MM.1S (cell line): ENCODE measurements at regions not wholly inside any gene's neighbourhood (a gene's known extent, or its start where the extent isn't known, plus 50 kb on each side); places are given as distances from the start of the nearest gene placed in this dataset.

Source experiments
- DNase-seq: peaks from one replicate; pipeline ENCODE4 v3.0.0-alpha.2; 2015
- H2AFZ ChIP-seq: fragments of 300-600 bp; sonication (generic); 2 replicates; pipeline ENCODE4 v1.6.0; 2016; ENCODE audit warnings: antibody characterized with exemption, low read length
- H3F3A ChIP-seq: fragments of 300-600 bp; sonication (generic); 2 replicates; pipeline ENCODE4 v1.6.1; 2016; ENCODE audit warnings: mild to moderate bottlenecking, antibody characterized with exemption, low read length, moderate library complexity, mixed read lengths; ENCODE audit not compliant: insufficient read depth
- H3K27ac ChIP-seq: fragments of 300-600 bp; sonication (generic); 2 replicates; pipeline ENCODE4 v1.5.1; 2016; ENCODE audit warnings: mild to moderate bottlenecking, low read length
- H3K27me3 ChIP-seq: fragments of 300-600 bp; sonication (generic); replicated peaks from 2 replicates; pipeline ENCODE4 v1.6.0; 2016; ENCODE audit warnings: low read length; ENCODE audit not compliant: insufficient read depth
- H3K36me3 ChIP-seq: fragments of 300-600 bp; sonication (generic); replicated peaks from 2 replicates; pipeline ENCODE4 v1.6.1; 2016; ENCODE audit warnings: mild to moderate bottlenecking, low read length, mixed read lengths; ENCODE audit not compliant: insufficient read depth
- H3K4me1 ChIP-seq: fragments of 300-600 bp; sonication (generic); 2 replicates; pipeline ENCODE4 v1.6.1; 2016; ENCODE audit warnings: low read length, mixed read lengths
- H3K4me2 ChIP-seq: fragments of 300-600 bp; sonication (generic); 2 replicates; pipeline ENCODE4 v1.6.0; 2016; ENCODE audit warnings: low read depth, low read length
- H3K4me3 ChIP-seq: fragments of 300-600 bp; sonication (generic); 2 replicates; pipeline ENCODE4 v1.5.1; 2016; ENCODE audit warnings: low read length, mixed read lengths
- H3K79me2 ChIP-seq: fragments of 300-600 bp; sonication (generic); 2 replicates; pipeline ENCODE4 v1.6.1; 2016; ENCODE audit warnings: mixed run types, low read length, mixed read lengths
- H3K9ac ChIP-seq: fragments of 300-600 bp; sonication (generic); 2 replicates; pipeline ENCODE4 v1.6.1; 2016; ENCODE audit warnings: low read length, mixed read lengths
- H3K9me2 ChIP-seq: fragments of 300-600 bp; sonication (generic); replicated peaks from 2 replicates; pipeline ENCODE4 v1.6.1; 2016; ENCODE audit warnings: mild to moderate bottlenecking, low read length, mixed read lengths; ENCODE audit not compliant: insufficient read depth
- H3K9me3 ChIP-seq: fragments of 300-600 bp; sonication (generic); replicated peaks from 2 replicates; pipeline ENCODE4 v1.6.1; 2016; ENCODE audit warnings: mild to moderate bottlenecking, low read length, mixed read lengths; ENCODE audit not compliant: insufficient read depth
- H4K20me1 ChIP-seq: fragments of 300-600 bp; sonication (generic); 2 replicates; pipeline ENCODE4 v1.6.1; 2016; ENCODE audit warnings: mild to moderate bottlenecking, low read length, moderate library complexity, mixed read lengths; ENCODE audit not compliant: insufficient read depth
- CTCF ChIP-seq: fragments of 300-600 bp; sonication (generic); IDR thresholded peaks from 2 replicates; pipeline ENCODE4 v1.5.1; 2016; ENCODE audit warnings: antibody characterized with exemption, low read length, mixed read lengths
- EZH2 ChIP-seq: fragments of 300-600 bp; sonication (generic); optimal IDR thresholded peaks from 2 replicates; pipeline ENCODE3; 2017; ENCODE audit warnings: low read depth, mild to moderate bottlenecking, antibody characterized with exemption, low read length, mixed read lengths
- EZH2phosphoT487 ChIP-seq: fragments of 300-600 bp; sonication (generic); IDR thresholded peaks from 2 replicates; pipeline ENCODE4 v1.6.1; 2018; ENCODE audit warnings: antibody characterized with exemption, low read length

- Histone ChIP-seq H3K9me2 (no peaks in the 10 kb centered on the region), H3K27me3 (no peaks in the 10 kb centered on the region), H4K20me1 (no peaks in the 10 kb centered on the region), H3K79me2 (no peaks in the 10 kb centered on the region), H3K9ac (no peak overlapping the region), H3K4me3 (no peak overlapping the region), H3K4me2 (no peak overlapping the region), H3K4me1 (no peaks in the 10 kb centered on the region), H3F3A (no peaks in the 10 kb centered on the region), H3K27ac (no peak overlapping the region), H3K36me3 (no peaks in the 10 kb centered on the region), H2AFZ (no peak overlapping the region), H3K9me3 (no peaks in the 10 kb centered on the region)
- no peak for DNase-seq
- TF ChIP-seq EZH2phosphoT487 (no peak), CTCF (no peak), EZH2 (no peak)
Observed at GRCh38 chr7:159247910-159248309, 103.2 kb upstream of the VIPR2 start.

- H4K20me1 ChIP-seq = no peaks in the 10 kb centered on the region
- no peak for TF ChIP-seq EZH2phosphoT487
- no peak for TF ChIP-seq EZH2
- TF ChIP-seq CTCF = no peak
- H3K9me3 ChIP-seq = no peaks in the 10 kb centered on the region
- H3K36me3 ChIP-seq = no peaks in the 10 kb centered on the region
- no peaks in the 10 kb centered on the region for H3K27me3 ChIP-seq
- H2AFZ ChIP-seq = no peak overlapping the region
- no peaks in the 10 kb centered on the region for H3F3A ChIP-seq
- DNase-seq = no peak
- no peaks in the 10 kb centered on the region for H3K9me2 ChIP-seq
- H3K9ac ChIP-seq = no peak overlapping the region
- no peak overlapping the region for H3K27ac ChIP-seq
- H3K4me3 ChIP-seq = no peak overlapping the region
- H3K4me2 ChIP-seq = no peak overlapping the region
- no peaks in the 10 kb centered on the region for H3K79me2 ChIP-seq
- H3K4me1 ChIP-seq = no peaks in the 10 kb centered on the region
Observed at GRCh38 chr7:159246702-159247480, 102.2 kb upstream of the VIPR2 start.

GRCh38 chr7:159240962-159241361 lies 96.3 kb upstream of the VIPR2 start:
- no peaks in the 10 kb centered on the region for H3K27me3 ChIP-seq
- no peak overlapping the region for H2AFZ ChIP-seq
- no peaks in the 10 kb centered on the region for H3F3A ChIP-seq
- no peaks in the 10 kb centered on the region for H3K9me3 ChIP-seq
- H3K9me2 ChIP-seq = no peaks in the 10 kb centered on the region
- H3K27ac ChIP-seq = no peak overlapping the region
- no peak overlapping the region for H3K4me2 ChIP-seq
- TF ChIP-seq EZH2phosphoT487 = no peak
- TF ChIP-seq EZH2 = no peak
- no peak for TF ChIP-seq CTCF
- H4K20me1 ChIP-seq = no peaks in the 10 kb centered on the region
- no peak overlapping the region for H3K4me3 ChIP-seq
- H3K9ac ChIP-seq = no peak overlapping the region
- H3K36me3 ChIP-seq = no peaks in the 10 kb centered on the region
- no peaks in the 10 kb centered on the region for H3K4me1 ChIP-seq
- DNase-seq = no peak
- H3K79me2 ChIP-seq = no peaks in the 10 kb centered on the region
